ENCODE measurements at regions not wholly inside any gene's neighbourhood (a gene's known extent, or its start where the extent isn't known, plus 50 kb on each side); places are given as distances from the start of the nearest gene placed in this dataset.

DNA sequence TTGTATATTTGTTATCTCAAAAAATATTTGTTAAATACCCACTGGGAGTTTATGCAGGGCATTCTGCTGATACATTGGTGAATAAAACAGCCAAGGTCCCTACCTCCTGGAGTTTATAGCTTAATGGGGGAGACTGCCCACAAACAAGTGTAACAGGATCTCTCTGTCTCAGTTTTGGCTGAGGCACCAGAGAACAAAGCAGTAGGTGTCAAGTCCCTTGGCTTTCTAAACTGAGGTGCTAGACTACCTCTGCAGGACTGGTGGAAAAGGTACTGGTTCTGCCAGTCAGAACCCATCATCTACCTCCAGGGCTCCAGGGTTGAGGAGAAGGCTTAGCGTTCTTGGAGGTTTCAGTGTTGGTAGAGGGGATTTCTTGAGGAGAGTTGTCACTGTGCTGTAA lies 188.4 kb upstream of the ELL2 start:
- no peak overlapping the region for H3K4me3 Mint-ChIP-seq
- H3K4me1 Mint-ChIP-seq (ENCODE audit: low read depth), result peaks cover 5% of the 10 kb centered on the region
- H3K36me3 Mint-ChIP-seq (ENCODE audit: low read depth), result no peaks in the 10 kb centered on the region
- no peaks in the 10 kb centered on the region for H3K27me3 Mint-ChIP-seq (ENCODE audit: low read depth)
- peaks cover 3% of the 10 kb centered on the region for H3K9me3 Mint-ChIP-seq
- H3K27ac Mint-ChIP-seq, result no peak overlapping the region

GRCh38 chr5:96149546-96149945 lies 187.9 kb upstream of the ELL2 start:
- peaks cover 3% of the 10 kb centered on the region for H3K9me3 Mint-ChIP-seq
- no peak overlapping the region for H3K4me3 Mint-ChIP-seq
- H3K27ac Mint-ChIP-seq, result no peak overlapping the region
- no peaks in the 10 kb centered on the region for H3K27me3 Mint-ChIP-seq (ENCODE audit: low read depth)
- peaks cover 5% of the 10 kb centered on the region for H3K4me1 Mint-ChIP-seq (ENCODE audit: low read depth)
- no peaks in the 10 kb centered on the region for H3K36me3 Mint-ChIP-seq (ENCODE audit: low read depth)

- Mint-ChIP-seq H3K4me1 (ENCODE audit: low read depth) (peaks cover 5% of the 10 kb centered on the region), H3K36me3 (ENCODE audit: low read depth) (no peaks in the 10 kb centered on the region), H3K9me3 (peaks cover 3% of the 10 kb centered on the region), H3K4me3 (no peak overlapping the region), H3K27me3 (ENCODE audit: low read depth) (no peaks in the 10 kb centered on the region), H3K27ac (no peak overlapping the region)
These were observed 187.4 kb upstream of the ELL2 start for GRCh38 chr5:96149021-96149420.

DNA sequence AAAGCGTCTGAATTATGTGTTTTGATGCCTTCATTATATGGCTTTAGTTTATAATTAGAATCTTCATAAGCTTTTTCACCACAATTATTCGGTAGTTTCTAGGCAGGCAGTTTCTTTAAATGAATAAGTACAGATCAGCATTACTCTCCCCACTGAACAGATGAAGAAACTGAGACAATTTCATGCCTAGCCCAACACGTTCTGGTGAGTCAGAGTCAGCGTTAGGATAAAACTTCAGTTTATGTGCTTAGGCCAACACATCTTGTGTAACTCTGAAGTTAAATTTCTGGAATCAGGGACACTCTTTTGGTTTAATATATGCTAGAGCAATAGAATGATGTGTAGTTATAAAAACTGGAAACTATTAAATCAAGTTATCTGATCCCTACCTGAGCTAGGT lies 186.7 kb upstream of the ELL2 start:
- Mint-ChIP-seq H3K27me3 (ENCODE audit: low read depth) (no peaks in the 10 kb centered on the region), H3K4me1 (ENCODE audit: low read depth) (peaks cover 5% of the 10 kb centered on the region), H3K9me3 (peaks cover 3% of the 10 kb centered on the region)

DNA sequence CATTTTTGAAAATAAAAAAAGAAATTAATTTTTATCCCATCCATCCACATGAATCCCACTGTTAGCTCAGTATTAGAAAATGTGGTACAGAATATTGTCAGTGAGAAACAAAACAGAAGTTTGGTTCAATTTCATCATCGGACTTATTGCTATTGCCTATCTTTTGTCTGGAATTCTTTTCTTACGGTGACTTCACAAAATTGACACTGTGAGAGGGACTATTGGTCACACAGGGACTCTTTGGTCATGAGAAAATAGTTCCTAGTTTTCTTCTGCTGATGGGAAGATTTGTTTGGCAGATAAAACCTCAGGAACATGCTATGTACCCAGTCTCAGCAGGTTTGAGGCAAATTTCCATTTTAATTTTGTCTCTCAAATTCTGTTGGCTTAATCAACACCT lies 186.2 kb upstream of the ELL2 start:
- Mint-ChIP-seq H3K36me3 (ENCODE audit: low read depth) (no peaks in the 10 kb centered on the region), H3K27ac (no peak overlapping the region), H3K4me1 (ENCODE audit: low read depth) (peaks cover 5% of the 10 kb centered on the region), H3K4me3 (no peak overlapping the region), H3K9me3 (peaks cover 3% of the 10 kb centered on the region), H3K27me3 (ENCODE audit: low read depth) (no peaks in the 10 kb centered on the region)

More for the DNA sequence above, 186.7 kb upstream of the ELL2 start:
- H3K4me3 Mint-ChIP-seq, result no peak overlapping the region
- no peak overlapping the region for H3K27ac Mint-ChIP-seq
- no peaks in the 10 kb centered on the region for H3K36me3 Mint-ChIP-seq (ENCODE audit: low read depth)

DNA sequence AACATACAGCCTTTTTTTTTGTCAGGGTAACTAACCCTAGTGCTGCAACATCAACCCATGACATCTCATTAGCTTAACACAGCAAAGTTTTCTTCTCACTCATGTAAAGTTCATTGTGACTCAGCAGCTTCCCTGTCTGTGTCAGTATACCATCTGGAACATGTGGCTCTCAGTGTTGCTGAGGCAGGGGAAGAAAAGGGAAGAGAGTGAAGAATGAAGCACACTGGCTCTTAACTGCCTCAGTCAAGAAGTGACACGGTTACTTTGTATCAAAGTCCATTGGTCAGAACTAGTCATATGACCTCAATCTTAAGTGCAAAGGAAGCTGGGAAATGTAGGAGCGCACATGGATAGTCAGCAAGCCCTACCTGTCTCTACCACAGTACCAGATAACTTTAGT lies 185.0 kb upstream of the ELL2 start:
- peaks cover 5% of the 10 kb centered on the region for H3K4me1 Mint-ChIP-seq (ENCODE audit: low read depth)
- H3K36me3 Mint-ChIP-seq (ENCODE audit: low read depth), result no peaks in the 10 kb centered on the region
- peaks cover 3% of the 10 kb centered on the region for H3K9me3 Mint-ChIP-seq
- H3K4me3 Mint-ChIP-seq, result no peak overlapping the region
- H3K27ac Mint-ChIP-seq, result no peak overlapping the region
- no peaks in the 10 kb centered on the region for H3K27me3 Mint-ChIP-seq (ENCODE audit: low read depth)

GRCh38 chr5:96144289-96144688 lies 182.6 kb upstream of the ELL2 start:
- Mint-ChIP-seq H3K27ac (no peak overlapping the region), H3K27me3 (ENCODE audit: low read depth) (peaks cover 4% of the 10 kb centered on the region), H3K4me3 (no peak overlapping the region), H3K4me1 (ENCODE audit: low read depth) (peaks cover 3% of the 10 kb centered on the region), H3K36me3 (ENCODE audit: low read depth) (no peaks in the 10 kb centered on the region), H3K9me3 (peaks cover 3% of the 10 kb centered on the region)

DNA sequence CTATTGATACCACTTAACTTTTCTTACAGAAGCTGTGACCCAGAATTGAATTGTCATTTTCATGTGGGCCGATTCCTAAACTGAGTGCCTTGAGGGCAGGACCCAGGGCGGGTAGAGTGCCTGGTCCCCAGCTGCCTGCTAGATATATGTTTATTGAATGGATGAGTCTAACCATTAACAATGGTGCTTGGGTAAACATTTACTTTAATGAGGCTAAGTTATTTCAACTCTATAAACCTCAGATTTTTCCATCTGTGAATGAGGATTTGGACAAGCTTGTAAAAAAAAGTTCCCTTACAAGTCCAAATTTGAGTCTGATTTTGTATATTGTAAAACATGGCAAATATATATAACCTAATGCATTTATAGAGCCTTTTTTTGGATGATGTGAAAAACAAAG lies 181.8 kb upstream of the ELL2 start:
- H3K36me3 Mint-ChIP-seq (ENCODE audit: low read depth), result no peaks in the 10 kb centered on the region
- H3K27me3 Mint-ChIP-seq (ENCODE audit: low read depth), result peaks cover 7% of the 10 kb centered on the region
- H3K27ac Mint-ChIP-seq, result no peak overlapping the region
- H3K9me3 Mint-ChIP-seq, result peaks cover 3% of the 10 kb centered on the region
- H3K4me3 Mint-ChIP-seq, result no peak overlapping the region
- peaks cover 3% of the 10 kb centered on the region for H3K4me1 Mint-ChIP-seq (ENCODE audit: low read depth)

GRCh38 chr5:96142786-96143434 lies 181.3 kb upstream of the ELL2 start:
- Mint-ChIP-seq H3K4me3 (no peak overlapping the region), H3K27me3 (ENCODE audit: low read depth) (peaks cover 9% of the 10 kb centered on the region), H3K27ac (no peak overlapping the region), H3K36me3 (ENCODE audit: low read depth) (no peaks in the 10 kb centered on the region), H3K9me3 (peaks cover 3% of the 10 kb centered on the region), H3K4me1 (ENCODE audit: low read depth) (peaks cover 3% of the 10 kb centered on the region)

- Mint-ChIP-seq H3K9me3 (peaks cover 3% of the 10 kb centered on the region), H3K36me3 (ENCODE audit: low read depth) (no peaks in the 10 kb centered on the region), H3K4me1 (ENCODE audit: low read depth) (peaks cover 3% of the 10 kb centered on the region), H3K27me3 (ENCODE audit: low read depth) (peaks cover 10% of the 10 kb centered on the region), H3K27ac (no peak overlapping the region), H3K4me3 (no peak overlapping the region)
These were observed 180.6 kb upstream of the ELL2 start for GRCh38 chr5:96142184-96142781.

DNA sequence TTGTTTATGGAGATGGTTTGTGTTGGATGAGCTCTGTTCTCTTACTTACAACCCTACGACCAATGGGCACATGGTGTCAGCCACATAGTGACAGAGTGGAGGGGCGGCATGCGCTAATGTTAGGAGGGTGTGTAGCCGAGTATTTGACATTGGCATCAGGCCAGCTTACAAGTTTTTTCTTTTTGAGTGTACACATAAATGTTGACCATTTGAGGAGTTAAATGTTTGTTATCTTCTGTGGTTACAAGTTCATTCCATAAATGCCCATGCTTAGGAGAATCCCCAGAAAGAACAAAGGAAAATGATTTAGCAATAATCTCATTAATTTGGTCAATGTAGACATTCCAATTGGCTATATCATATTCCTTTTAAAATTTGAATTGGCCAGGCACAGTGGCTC lies 180.1 kb upstream of the ELL2 start:
- Mint-ChIP-seq H3K9me3 (peaks cover 3% of the 10 kb centered on the region), H3K4me1 (ENCODE audit: low read depth) (peaks cover 3% of the 10 kb centered on the region), H3K36me3 (ENCODE audit: low read depth) (no peaks in the 10 kb centered on the region), H3K27ac (no peak overlapping the region), H3K4me3 (no peak overlapping the region), H3K27me3 (ENCODE audit: low read depth) (peaks cover 14% of the 10 kb centered on the region)

DNA sequence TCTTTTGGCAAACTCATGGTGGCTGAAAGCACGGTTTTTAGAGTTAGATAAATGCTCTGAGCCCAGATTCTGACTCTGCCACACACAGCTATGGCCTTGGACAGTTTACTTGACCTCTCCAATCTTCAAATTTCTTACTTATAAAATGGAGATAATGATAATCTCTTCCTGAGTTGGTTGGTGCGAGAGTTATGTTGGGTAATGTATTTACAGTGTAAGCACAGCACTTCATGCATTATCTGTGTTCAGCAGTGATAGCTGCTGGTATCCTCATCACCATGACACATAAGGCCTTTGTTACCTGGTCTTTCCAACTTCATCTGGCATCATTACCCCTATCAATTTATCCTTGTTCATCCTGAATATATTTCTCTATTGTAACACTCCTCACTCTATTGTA lies 178.8 kb upstream of the ELL2 start:
- no peaks in the 10 kb centered on the region for H3K4me1 Mint-ChIP-seq (ENCODE audit: low read depth)
- no peak overlapping the region for H3K27ac Mint-ChIP-seq

GRCh38 chr5:96140084-96140483 lies 178.4 kb upstream of the ELL2 start:
- no peak overlapping the region for H3K27ac Mint-ChIP-seq
- H3K27me3 Mint-ChIP-seq (ENCODE audit: low read depth), result peaks cover 14% of the 10 kb centered on the region
- H3K4me3 Mint-ChIP-seq, result no peak overlapping the region
- peaks cover under 1% of the 10 kb centered on the region for H3K9me3 Mint-ChIP-seq
- no peaks in the 10 kb centered on the region for H3K36me3 Mint-ChIP-seq (ENCODE audit: low read depth)
- no peaks in the 10 kb centered on the region for H3K4me1 Mint-ChIP-seq (ENCODE audit: low read depth)

More for the DNA sequence above, 178.8 kb upstream of the ELL2 start:
- no peak overlapping the region for H3K4me3 Mint-ChIP-seq
- H3K36me3 Mint-ChIP-seq (ENCODE audit: low read depth), result no peaks in the 10 kb centered on the region
- peaks cover 3% of the 10 kb centered on the region for H3K9me3 Mint-ChIP-seq
- H3K27me3 Mint-ChIP-seq (ENCODE audit: low read depth), result peaks cover 14% of the 10 kb centered on the region

- no peaks in the 10 kb centered on the region for H3K4me1 Mint-ChIP-seq (ENCODE audit: low read depth)
These were observed 173.2 kb upstream of the ELL2 start for GRCh38 chr5:96134886-96135285.

GRCh38 chr5:96133341-96134079 lies 171.9 kb upstream of the ELL2 start:
- H3K36me3 Mint-ChIP-seq (ENCODE audit: low read depth), result no peaks in the 10 kb centered on the region
- H3K4me1 Mint-ChIP-seq (ENCODE audit: low read depth), result no peaks in the 10 kb centered on the region
- no peak overlapping the region for H3K27ac Mint-ChIP-seq
- no peaks in the 10 kb centered on the region for H3K9me3 Mint-ChIP-seq
- H3K4me3 Mint-ChIP-seq, result no peak overlapping the region
- H3K27me3 Mint-ChIP-seq (ENCODE audit: low read depth), result peaks cover 7% of the 10 kb centered on the region

More at GRCh38 chr5:96134886-96135285, 173.2 kb upstream of the ELL2 start:
- no peak overlapping the region for H3K4me3 Mint-ChIP-seq
- no peak overlapping the region for H3K27ac Mint-ChIP-seq
- H3K9me3 Mint-ChIP-seq, result no peaks in the 10 kb centered on the region
- no peaks in the 10 kb centered on the region for H3K36me3 Mint-ChIP-seq (ENCODE audit: low read depth)
- H3K27me3 Mint-ChIP-seq (ENCODE audit: low read depth), result peaks cover 11% of the 10 kb centered on the region

All from T-helper 1 cell treated with Interleukin-12 subunit alpha and Interleukin-12 subunit beta and Interleukin-4 antibody, amounts not matched to agents 30 μg/mL and 1 μg/mL, for 36 hours (primary cell).